NT2/D1 (cell line): ENCODE measurements at regions not wholly inside any gene's neighbourhood (a gene's known extent, or its start where the extent isn't known, plus 50 kb on each side); places are given as distances from the start of the nearest gene placed in this dataset.

Source experiments
- DNase-seq: peaks from one replicate; pipeline ENCODE4 v3.0.0-alpha.2; 2011; ENCODE audit warnings: low read depth, low spot score
- H3K27me3 ChIP-seq: 2 replicates; pipeline ENCODE4 v1.6.0; 2011; ENCODE audit warnings: mild to moderate bottlenecking; ENCODE audit not compliant: insufficient read length, insufficient read depth
- H3K36me3 ChIP-seq: 2 replicates; pipeline ENCODE4 v1.6.1; 2011; ENCODE audit warnings: mild to moderate bottlenecking, low read length, mixed read lengths; ENCODE audit not compliant: insufficient read depth, insufficient read length
- H3K4me1 ChIP-seq: 2 replicates; pipeline ENCODE4 v1.5.1; 2011; ENCODE audit not compliant: insufficient read depth, insufficient read length
- H3K4me3 ChIP-seq: 2 replicates; pipeline ENCODE4 v1.5.1; 2011; ENCODE audit warnings: low read depth; ENCODE audit not compliant: insufficient read length
- H3K9ac ChIP-seq: 2 replicates; pipeline ENCODE4 v1.6.0; 2011; ENCODE audit warnings: low read depth; ENCODE audit not compliant: insufficient read length
- H3K9me3 ChIP-seq: 2 replicates; pipeline ENCODE4 v1.5.1; 2011; ENCODE audit warnings: mild to moderate bottlenecking, low read length; ENCODE audit not compliant: insufficient read depth
- SUZ12 ChIP-seq: IDR thresholded peaks from 2 replicates; pipeline ENCODE4 v1.6.1; 2011; ENCODE audit not compliant: insufficient read length, insufficient read depth; ENCODE audit errors: extremely low read depth
- YY1 ChIP-seq: IDR thresholded peaks from 2 replicates; pipeline ENCODE4 v1.6.1; 2011; ENCODE audit not compliant: insufficient read length, insufficient read depth
- ZNF274 ChIP-seq: IDR thresholded peaks from 2 replicates; pipeline ENCODE4 v1.6.1; 2011; ENCODE audit warnings: mild to moderate bottlenecking, low read depth, low read length

- TF ChIP-seq ZNF274 = no peak
- Histone ChIP-seq H3K9me3 (peaks cover 7% of the 10 kb centered on the region; the same call in 1 of the 2 replicates), H3K9ac (no peak overlapping the region), H3K27me3 (no peaks in the 10 kb centered on the region), H3K36me3 (no peaks in the 10 kb centered on the region), H3K4me3 (no peak overlapping the region), H3K4me1 (no peaks in the 10 kb centered on the region)
- no peak for DNase-seq
Measured at GRCh38 chr12:94031763-94032162, 116.6 kb upstream of the PLXNC1 start.

GRCh38 chr12:94032368-94032767 lies 116.0 kb upstream of the PLXNC1 start:
- DNase-seq = no peak
- Histone ChIP-seq H3K9me3 (peaks cover 7% of the 10 kb centered on the region; the same call in 1 of the 2 replicates), H3K36me3 (no peaks in the 10 kb centered on the region), H3K9ac (no peak overlapping the region), H3K4me1 (no peaks in the 10 kb centered on the region), H3K27me3 (no peaks in the 10 kb centered on the region), H3K4me3 (no peak overlapping the region)
- TF ChIP-seq YY1 (no peak), SUZ12 (no peak), ZNF274 (no peak)

- TF ChIP-seq ZNF274 (no peak), SUZ12 (no peak), YY1 (no peak)
- Histone ChIP-seq H3K9ac (no peak overlapping the region), H3K4me3 (no peak overlapping the region), H3K9me3 (peaks cover 7% of the 10 kb centered on the region; the same call in 1 of the 2 replicates), H3K4me1 (no peaks in the 10 kb centered on the region), H3K27me3 (no peaks in the 10 kb centered on the region), H3K36me3 (no peaks in the 10 kb centered on the region)
- no peak for DNase-seq
Measured at GRCh38 chr12:94033101-94033500, 115.3 kb upstream of the PLXNC1 start.

- DNase-seq = no peak
- H3K9me3 ChIP-seq = peaks cover 13% of the 10 kb centered on the region
- H3K27me3 ChIP-seq = no peaks in the 10 kb centered on the region
- H3K36me3 ChIP-seq = no peaks in the 10 kb centered on the region
- no peaks in the 10 kb centered on the region for H3K4me1 ChIP-seq
- no peak overlapping the region for H3K9ac ChIP-seq
- H3K4me3 ChIP-seq = no peak overlapping the region
- TF ChIP-seq SUZ12 (no peak), YY1 (no peak), ZNF274 (no peak)
Measured at GRCh38 chr12:94033784-94034183, 114.6 kb upstream of the PLXNC1 start.

GRCh38 chr12:94037444-94037843 lies 110.9 kb upstream of the PLXNC1 start:
- H3K4me1 ChIP-seq = peaks cover 4% of the 10 kb centered on the region
- no peaks in the 10 kb centered on the region for H3K36me3 ChIP-seq
- no peak overlapping the region for H3K9ac ChIP-seq
- peaks cover 25% of the 10 kb centered on the region for H3K9me3 ChIP-seq
- no peak overlapping the region for H3K4me3 ChIP-seq
- no peak for TF ChIP-seq SUZ12
- TF ChIP-seq YY1 = no peak
- TF ChIP-seq ZNF274 = no peak
- H3K27me3 ChIP-seq = no peaks in the 10 kb centered on the region
- no peak for DNase-seq

GRCh38 chr12:94038605-94039004 lies 109.8 kb upstream of the PLXNC1 start:
- no peak for TF ChIP-seq YY1
- TF ChIP-seq SUZ12 = no peak
- TF ChIP-seq ZNF274 = no peak
- H3K9me3 ChIP-seq = peaks cover 25% of the 10 kb centered on the region
- H3K4me1 ChIP-seq = peaks cover 4% of the 10 kb centered on the region
- no peak overlapping the region for H3K9ac ChIP-seq
- no peaks in the 10 kb centered on the region for H3K36me3 ChIP-seq
- no peaks in the 10 kb centered on the region for H3K27me3 ChIP-seq
- DNase-seq = no peak
- no peak overlapping the region for H3K4me3 ChIP-seq

- Histone ChIP-seq H3K27me3 (no peaks in the 10 kb centered on the region), H3K4me1 (peaks cover 4% of the 10 kb centered on the region), H3K9ac (no peak overlapping the region), H3K9me3 (peaks cover 21% of the 10 kb centered on the region), H3K4me3 (no peak overlapping the region), H3K36me3 (no peaks in the 10 kb centered on the region)
- DNase-seq = no peak
- TF ChIP-seq YY1 (no peak), SUZ12 (no peak), ZNF274 (no peak)
Measured at GRCh38 chr12:94039199-94039840, 109.1 kb upstream of the PLXNC1 start.
